HS-27A (cell line): ENCODE measurements at regions not wholly inside any gene's neighbourhood (a gene's known extent, or its start where the extent isn't known, plus 50 kb on each side); places are given as distances from the start of the nearest gene placed in this dataset.

Experiments used
- DNase-seq: peaks from one replicate; pipeline ENCODE4 v3.0.0-alpha.2; 2012; ENCODE audit warnings: low read depth, missing footprints

DNA sequence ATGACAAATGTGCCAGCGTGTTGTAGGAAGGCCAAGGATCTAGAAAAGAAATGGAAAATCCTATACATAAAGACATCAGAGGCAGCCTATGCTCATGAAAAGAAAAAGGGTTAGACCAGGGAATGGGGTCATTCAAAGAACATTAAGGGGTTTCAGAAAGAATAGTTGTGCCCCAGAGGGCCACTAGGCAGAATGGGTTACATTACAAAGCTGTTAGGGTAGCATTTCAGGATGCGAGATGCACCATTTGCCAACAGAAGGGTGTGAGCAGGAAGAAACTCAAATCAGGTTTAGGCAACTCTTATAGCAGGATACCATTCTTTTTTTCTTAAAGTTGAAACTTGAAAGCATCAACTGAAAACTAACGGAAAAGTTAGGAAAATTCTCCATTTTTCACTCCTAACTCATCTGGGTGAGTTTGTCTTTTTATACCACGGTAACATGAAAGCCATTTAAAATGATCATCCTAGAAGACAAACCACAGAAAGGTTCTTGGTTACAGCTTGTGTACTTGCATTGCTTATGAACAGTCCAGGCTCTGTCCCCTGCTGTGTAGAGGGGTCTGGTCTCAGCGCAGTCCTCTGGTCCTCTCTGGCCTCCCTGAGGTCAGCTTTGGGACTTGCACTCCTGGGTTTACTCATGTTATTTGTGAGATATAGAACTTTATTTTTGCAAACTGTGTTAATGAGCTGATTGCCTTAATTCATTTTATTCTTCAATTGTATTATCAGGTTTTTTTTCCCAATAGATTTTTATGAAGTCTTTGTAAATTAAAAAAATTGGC is 209.1 kb downstream of the DACT1 start:
- no peak for DNase-seq

DNA sequence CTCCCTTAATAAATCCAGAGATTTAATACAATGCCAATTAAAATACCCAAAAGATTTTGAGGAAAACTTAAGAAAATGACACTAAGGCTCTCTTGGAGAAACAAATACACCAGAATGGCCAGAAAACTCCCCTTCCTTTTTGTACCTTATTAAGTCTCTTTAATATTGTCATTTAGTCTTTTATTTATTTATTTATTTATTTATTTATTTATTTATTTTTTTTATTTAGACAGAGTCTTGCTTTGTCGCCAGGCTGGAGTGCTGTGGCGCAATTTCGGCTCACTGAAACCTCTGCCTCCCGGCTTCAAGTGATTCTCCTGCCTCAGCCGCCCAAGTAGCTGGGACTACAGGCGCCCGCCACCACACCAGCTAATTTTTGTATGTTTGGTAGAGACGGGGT is 210.6 kb downstream of the DACT1 start:
- no peak for DNase-seq

DNA sequence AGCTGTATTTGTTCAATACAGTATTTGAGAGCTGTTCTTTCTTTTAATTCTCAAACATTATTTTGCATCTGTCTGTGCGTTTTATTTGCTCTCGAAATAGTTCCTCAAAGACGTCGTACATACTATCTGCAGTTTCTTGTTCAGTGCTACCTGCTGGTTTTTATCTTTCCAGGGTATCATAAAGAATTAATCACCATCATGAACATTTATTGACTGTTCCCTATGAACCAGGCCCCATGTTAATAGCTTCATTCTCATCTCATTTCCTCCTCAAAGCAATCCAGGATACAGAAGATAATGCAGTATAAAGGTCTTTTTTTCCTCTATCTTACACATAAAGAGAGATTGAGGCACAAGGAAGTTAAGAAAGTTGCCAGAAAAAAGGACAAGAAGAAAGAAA is 211.8 kb downstream of the DACT1 start:
- no peak for DNase-seq

DNA sequence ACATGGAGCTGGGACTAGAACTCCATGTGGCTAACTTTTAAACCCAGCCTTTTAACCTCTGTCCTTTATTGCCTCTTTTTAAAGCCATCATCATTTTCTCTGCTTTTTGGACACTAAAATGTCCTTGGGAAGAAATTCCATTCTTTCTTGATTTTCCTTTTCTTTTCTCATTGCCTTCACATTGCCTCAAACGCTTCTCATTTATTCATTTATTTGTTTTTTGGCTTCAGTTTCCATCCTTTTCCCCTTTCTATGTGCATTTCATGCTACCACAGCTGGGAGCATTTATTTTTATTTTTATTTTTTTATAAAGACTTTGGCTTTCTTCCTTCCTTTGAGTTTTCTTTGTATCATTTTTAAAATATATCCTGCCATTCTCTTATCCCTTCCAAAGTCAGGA is 212.2 kb downstream of the DACT1 start:
- DNase-seq: no peak

DNA sequence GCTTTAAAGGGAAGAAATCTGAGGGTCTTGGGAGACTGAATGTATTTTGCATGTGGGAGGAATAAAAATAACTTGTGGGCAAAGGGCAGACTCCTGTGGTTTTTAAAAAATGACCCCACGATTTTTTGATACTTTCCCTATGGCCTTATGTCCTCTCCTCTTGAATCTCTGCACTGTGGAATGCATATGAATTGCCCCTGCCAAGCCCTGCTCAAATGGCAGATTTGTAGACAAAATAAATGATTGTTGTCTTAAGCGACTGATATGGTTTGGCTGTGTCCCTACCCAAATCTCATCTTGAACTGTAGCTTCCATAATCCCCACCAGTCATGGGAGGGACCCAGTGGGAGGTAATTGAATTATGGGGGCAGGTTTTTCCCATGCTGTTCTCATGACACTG is 223.8 kb downstream of the DACT1 start:
- no peak for DNase-seq

DNA sequence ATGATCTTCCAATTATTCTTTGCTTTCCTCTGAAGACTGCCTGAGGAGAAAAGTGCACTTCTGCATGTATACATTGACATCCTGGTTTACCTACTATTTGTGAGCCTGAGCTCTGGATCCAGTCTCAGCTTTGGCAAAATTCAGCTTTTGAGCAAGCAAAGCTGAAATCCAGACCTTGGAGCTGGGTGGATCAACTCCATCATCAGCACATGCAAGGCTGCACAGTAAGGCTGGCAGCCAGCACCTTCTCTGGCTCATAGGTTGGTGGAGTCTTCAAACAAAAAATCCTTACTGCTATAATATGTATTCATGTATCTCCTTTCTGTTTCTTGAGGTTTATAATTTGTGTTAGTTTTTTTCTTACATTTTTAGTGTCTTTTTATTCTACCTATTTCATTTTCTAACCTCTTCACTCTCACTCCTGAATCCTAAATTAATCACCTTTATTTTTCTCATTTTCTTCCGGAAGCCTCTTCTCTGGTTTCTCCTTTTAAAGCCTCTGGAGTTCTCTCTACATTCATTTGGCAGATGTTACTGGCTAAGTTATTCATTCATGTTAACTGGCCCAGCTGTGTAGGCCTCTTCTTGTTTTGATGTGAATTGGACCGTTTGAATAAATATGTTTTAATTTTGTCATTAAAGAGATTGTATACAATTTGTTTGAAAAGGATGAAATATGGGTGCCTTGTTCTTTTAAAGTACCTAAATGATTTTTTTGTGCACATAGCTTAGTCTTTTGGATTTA is 224.8 kb downstream of the DACT1 start:
- DNase-seq: no peak

DNA sequence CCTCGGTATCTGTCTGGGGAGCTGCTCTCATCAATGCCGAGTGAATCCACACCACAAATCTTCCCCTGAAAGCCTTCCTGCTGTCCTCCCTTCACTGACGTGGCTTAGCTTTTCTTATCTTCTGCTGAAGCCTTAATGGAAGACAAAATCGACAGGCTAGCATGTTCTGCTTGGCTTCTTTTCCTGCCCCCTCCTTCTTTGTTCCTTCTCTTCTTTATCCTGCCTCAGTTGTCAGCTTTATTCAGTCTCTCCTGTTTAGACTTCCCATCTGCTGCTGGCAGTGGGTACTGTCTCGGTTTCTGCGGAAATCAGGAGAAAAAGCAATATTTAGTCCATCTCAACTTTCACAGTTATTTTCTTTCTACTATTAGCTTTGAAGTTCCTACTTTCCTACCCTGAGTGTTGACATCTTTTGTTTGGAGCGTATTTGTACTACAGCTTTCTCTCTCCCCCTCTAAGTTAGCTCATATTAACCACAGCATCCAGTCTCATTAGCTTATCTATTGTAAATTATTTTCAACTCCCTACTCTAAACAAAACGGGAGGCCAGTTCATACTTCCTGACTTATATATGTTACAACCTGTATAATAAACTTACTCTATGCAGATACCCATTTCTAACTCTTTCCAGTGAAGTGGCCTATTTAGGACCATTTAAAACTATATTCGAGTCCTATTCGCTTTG is 226.0 kb downstream of the DACT1 start:
- no peak for DNase-seq

DNA sequence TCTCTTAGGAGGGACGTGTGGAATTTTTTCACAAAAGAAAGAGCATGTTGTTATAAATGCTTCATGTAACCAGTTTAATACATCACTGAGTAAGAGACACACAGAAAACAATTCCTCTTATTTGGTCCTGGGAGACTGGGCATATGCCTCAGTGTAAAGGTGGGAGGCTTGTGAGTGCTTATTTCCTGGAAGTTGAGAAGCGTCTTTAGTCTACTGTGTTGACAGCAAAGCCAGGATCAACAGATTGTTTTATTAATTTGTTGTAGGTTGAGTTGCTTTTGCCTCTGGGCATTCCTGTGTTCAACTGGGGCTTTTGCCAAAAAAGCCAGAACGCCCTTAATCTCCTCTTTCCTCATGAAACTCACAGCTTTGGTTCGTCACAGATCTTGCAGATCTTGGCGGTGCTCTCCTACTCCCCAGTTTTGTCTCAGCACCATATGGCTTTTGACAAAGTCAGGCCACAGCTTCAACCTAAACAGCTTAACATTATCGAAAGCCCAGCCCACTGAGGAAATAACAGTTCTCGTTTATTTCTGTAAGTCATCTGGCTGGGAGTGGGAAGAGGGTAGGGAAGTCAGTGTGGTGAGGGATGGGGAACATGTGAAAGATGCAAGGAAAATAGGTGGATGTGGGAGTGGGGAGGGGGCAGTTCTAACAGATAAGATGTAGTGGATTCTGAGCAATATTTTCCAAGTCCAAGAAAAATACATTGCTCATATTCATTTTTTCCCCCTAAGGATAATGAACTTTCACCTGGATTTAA is 227.2 kb downstream of the DACT1 start:
- DNase-seq: no peak

DNA sequence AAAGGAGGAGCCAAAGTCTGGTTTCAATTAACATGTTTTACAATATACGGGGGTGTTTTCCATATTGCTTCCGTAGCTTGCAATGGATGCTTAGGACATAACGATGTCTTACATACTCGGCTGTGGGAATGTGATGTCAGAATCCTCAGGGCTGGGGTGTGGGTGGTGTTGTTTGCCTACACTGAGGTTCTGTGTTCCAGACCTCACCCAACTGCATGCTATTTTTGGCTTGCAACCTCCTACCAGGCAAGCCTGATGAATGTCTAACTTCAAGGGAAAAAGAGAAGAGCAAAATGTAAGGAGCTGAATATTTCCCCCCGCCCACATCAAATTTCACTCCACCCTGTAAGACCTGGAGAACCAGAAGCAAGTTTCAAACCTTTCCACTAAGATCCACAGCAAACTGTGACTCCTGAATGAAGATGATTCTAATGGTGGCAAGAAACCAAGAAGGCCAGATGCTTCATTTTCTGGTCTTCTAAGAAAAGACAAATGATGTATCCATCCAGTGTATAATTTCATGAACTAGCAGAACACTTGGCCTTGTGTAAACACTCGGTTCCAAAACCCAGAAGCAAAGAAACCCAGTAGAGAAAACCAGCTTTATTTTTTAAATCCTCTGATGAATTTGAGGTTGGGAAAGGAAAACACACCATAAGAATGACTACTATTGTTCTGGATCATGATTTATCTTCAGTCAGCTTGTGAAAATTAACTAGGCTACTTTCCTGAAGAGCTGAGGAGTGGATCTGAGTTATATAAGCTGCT is 227.9 kb downstream of the DACT1 start:
- DNase-seq: no peak

DNA sequence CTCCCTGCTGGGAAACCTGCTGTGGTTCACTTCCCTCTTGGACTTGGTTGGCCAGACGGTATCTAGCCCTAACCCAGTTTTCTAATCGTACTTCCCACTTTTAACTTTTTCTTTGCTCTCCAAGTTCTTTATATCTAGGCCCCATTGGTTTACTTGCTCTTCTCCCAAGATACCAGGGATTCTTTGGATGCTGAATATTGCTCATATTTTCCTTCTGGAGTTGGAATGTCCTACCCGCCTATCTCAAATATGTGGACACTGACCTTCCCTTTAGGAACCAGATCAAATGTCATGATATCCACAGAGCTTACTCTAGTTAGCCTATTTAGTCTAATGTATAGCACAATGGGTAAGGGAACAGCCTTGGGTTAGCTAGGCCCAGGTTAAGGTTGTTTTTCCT is 228.6 kb downstream of the DACT1 start:
- no peak for DNase-seq

DNA sequence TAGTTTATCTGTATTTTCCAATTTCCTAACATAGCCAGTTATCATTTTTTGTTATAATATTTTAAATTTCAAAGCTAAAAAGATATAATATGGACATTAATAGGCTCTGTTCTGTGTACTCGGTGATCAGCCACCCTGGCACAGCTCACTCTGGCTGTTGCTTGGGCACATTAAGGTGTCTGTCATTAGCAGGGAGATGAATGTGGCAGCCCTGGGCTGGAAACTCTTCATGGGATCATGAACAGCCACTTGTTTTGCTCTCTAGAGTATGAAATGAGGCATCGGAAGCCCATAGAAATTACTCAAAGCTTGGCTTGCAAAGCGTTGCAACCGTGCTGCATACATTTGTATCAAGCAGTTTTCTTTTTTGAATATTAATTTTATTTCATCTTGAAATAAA is 233.2 kb downstream of the DACT1 start:
- no peak for DNase-seq

DNA sequence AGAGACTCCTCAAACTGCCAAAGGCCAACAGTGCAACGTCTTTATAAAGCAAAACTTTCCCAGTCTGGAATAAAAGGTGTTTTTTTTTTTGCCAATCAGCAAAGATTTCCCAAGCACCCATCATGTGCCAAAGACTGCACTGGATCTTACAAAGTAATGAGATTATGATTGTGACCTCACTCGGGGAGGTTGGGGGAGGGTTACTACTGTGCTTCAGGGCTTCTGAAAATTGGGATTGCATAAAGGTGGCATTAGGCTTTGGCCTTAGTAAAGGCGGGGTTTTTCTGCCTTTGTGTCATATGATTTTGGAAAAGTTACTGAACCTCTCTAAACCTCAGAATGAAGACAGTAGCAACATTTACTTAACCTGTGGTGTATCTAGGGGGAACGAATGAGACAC is 233.8 kb downstream of the DACT1 start:
- no peak for DNase-seq

DNA sequence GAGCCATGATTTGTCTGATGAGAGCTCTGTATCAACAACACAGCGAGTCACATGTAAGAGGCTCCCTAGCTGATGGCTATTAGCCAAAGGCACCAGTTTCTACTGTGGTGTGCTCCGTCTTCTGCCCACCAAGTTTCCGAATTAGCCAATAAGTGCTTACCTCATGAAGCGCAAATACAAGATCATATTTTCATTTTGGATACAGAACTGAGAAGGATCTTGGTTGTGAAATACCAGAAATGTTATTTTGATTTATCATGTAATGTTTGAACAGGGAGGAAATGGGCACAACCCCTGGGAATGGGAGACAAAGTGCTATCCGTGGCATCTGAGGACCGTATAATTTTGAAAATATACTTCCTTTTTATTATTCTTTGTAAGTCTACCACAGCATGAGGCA is 234.3 kb downstream of the DACT1 start:
- DNase-seq: no peak

DNA sequence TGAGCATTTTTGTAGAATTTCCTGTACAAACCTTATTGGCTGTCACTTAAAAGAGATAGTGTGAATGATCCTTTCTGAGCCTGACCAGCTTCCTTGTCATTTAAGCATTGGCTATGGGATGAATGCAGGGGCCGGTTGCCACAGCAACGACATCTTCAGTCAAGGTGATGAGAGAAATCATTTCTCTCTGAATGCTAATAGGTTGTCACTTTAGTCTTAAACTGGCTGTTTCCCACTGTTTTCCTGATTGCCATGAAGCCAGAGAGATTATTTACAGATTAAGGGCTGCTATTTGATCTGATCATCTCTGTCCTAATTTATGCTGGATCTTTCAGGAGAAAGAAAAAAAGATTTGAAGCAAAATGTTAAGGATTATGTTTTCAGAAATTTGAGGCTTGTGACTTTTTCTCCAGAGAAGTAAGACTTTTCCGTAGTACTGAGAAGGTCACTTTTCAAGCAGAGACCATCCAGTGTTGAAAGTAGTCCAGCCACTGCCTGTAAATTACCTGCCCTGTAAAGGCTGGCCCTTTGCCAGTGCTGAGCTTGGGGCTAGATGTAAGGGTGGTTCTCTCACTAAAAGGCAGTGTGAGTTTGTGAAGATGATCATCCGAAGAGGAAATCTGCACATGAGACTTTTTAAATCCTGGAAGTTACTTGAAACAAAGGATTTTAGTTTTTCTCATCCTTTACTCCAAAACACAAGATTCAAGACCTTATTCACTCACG is 235.6 kb downstream of the DACT1 start:
- no peak for DNase-seq

DNA sequence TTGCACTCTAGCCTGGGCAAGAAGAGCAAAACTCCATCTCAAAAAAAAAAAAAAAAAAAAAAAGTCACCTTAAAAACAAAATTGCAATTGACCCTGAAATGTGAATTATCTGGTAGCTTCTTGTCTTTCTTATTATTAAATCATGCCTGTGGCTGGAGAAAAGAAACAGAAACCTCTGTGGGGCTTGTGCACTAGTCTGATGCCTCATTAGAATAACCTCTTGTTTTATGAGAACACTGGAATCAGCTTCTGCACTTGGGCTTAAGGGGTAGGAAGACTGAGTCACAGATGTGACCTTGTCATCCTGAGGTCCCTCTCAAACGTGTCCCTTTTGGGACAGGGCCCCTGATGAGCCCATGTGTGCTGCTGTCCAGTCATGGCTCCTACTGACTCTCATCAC is 237.9 kb downstream of the DACT1 start:
- DNase-seq: no peak

DNA sequence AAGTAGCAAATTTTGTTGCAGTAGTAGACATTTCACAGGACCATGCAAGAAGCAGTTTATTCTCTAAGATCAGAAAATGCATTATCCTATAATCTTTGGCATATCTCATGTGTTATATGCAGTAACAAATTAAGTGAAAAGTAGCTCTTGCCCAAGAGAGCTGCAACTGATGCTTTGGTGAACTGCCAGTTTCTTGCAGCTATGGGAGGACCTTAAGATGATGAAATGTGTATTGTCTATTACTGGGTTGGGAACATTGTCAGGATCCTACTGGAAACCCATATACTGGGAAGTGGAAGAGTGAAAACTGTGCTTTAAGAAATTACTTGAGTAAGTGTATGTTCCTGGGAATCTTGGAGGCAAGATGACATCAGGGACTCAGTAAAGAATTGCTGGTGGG is 238.8 kb downstream of the DACT1 start:
- DNase-seq: no peak

DNA sequence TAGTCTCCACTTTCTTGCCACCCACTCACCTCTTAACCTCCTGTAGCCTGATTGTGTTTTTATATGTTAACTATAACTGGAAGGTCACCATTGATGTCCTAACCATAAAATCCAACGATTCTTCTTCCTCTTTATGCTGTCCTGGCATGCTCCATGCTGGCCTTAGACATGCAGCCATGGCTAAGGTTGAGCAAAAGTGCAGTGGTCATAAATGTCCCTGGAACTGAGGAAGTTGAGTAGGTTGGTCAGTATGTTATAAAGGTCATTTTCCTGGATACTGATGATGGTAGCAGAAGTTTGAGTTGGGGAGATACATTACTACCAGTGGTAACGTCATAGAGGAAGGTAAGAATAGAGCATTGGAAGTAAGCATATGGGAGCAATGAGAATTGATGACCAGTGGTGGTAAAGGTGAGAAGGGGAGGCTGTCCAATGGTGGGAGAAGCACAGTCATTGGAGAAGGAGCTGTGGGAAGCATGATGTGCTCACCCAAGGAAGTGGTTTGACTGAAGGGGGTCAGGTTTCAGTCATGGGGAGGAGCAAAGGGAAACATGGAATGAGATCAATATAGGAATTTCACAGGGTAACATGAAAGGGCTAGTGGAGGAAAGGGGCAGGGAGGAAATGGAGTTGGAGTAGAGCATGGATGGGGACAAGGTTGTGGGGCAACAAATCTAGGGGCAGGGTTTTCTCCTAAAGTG is 240.8 kb downstream of the DACT1 start:
- no peak for DNase-seq

DNA sequence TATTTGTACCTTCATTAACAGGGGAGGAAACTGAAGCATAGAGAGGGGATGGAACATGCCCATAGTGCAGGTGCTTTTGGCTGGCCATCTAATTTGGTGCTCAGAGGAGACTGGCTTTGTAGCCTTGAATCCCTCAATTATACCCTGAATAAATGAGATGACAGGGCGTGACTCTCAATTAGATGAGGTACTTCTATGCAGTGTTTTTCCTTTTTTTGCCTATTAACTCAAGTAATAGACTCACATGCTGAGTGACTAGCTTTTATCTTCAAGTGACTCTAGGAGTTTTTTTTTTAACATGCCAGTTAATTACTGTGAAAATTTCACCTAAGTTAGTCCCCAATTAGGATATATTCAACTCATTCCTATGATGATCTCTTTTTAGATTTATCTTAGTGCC is 243.7 kb downstream of the DACT1 start:
- no peak for DNase-seq

DNA sequence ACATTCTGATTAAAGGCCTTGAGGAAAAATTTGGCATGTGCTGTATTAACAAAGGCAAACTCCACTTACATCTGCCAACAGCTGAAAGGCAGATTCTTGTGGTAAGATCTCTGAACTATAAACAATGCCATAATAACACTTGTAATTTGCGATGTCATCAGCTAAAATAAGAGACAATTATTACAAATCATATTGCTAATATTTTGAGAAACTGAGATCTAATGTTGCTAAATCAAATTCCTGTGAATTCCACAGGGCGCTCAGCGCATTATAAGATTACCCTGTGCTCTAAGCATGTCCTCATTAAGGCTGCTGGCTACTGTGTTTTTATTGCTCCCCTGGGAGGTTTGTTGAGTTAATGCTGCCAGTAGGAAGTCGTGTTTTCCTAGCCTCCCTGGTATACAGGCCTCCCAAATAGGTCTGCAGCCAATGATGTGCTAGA is 244.8 kb downstream of the DACT1 start:
- no peak for DNase-seq

DNA sequence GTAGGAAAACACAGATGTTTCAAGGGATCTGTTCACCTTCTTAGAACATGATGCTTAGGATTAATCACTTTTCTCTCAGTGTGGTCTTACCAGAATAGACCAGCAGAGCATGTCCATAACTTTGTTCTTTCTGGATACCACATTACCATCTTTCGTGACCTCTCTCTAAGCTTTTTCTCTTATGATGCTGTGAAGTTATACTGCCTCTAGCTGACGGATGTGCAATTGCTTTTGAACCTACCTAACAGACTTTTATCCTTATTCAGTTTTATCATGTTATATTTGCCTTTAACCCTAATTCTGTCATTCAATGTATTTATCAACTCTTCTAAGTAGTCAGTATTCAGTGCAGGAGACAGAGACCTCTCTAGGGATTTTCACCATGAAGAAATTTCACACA is 246.7 kb downstream of the DACT1 start:
- no peak for DNase-seq
